ENCODE measurements at regions not wholly inside any gene's neighbourhood (a gene's known extent, or its start where the extent isn't known, plus 50 kb on each side); places are given as distances from the start of the nearest gene placed in this dataset.

DNA sequence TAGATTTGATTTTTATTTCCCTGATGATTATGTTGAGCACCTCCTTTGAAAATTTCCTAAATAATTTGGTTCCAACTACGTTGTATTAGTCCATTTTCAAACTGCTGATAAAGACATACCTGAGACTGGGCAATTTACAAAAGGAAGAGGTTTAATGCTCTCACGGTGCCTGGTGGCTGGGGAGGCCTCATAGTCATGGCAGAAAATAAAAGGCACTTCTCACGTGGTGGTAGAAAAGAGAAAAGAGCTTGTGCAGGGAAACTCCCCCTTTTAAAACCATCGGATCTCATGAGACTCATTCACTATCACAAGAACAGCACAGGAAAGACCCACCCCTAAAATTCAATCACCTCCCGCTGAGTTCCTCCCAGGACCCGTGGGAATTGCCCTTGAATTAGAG, 372.3 kb downstream of the RPL10L start:
- TF ChIP-seq, protein P1, sequence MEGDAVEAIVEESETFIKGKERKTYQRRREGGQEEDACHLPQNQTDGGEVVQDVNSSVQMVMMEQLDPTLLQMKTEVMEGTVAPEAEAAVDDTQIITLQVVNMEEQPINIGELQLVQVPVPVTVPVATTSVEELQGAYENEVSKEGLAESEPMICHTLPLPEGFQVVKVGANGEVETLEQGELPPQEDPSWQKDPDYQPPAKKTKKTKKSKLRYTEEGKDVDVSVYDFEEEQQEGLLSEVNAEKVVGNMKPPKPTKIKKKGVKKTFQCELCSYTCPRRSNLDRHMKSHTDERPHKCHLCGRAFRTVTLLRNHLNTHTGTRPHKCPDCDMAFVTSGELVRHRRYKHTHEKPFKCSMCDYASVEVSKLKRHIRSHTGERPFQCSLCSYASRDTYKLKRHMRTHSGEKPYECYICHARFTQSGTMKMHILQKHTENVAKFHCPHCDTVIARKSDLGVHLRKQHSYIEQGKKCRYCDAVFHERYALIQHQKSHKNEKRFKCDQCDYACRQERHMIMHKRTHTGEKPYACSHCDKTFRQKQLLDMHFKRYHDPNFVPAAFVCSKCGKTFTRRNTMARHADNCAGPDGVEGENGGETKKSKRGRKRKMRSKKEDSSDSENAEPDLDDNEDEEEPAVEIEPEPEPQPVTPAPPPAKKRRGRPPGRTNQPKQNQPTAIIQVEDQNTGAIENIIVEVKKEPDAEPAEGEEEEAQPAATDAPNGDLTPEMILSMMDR (IDR thresholded peaks at IDR 0.05; ENCODE audit: borderline replicate concordance, extremely low read depth, low read length, poor library complexity, severe bottlenecking), result no peak
- TF ChIP-seq EZH2 (IDR thresholded peaks at IDR 0.05; ENCODE audit: borderline replicate concordance, low read depth, low read length, severe bottlenecking), result no peak
